Activated naive CD4-positive, alpha-beta T cell treated with anti-CD3 and anti-CD28 coated beads, Interleukin-2, amount 50 U/mL, for 16 hours (primary cell): ENCODE measurements at regions not wholly inside any gene's neighbourhood (a gene's known extent, or its start where the extent isn't known, plus 50 kb on each side); places are given as distances from the start of the nearest gene placed in this dataset.

ENCODE experiments used
- DNase-seq: peaks from one replicate; pipeline ENCODE4 v3.0.0-alpha.2; 2020

- no peak for DNase-seq
Observed at GRCh38 chr1:14220811-14221210, 377.7 kb upstream of the KAZN start.

- DNase-seq = no peak
Observed at GRCh38 chr1:14222086-14222485, 376.4 kb upstream of the KAZN start.

GRCh38 chr1:14228677-14229076 is 369.8 kb upstream of the KAZN start:
- no peak for DNase-seq

- no peak for DNase-seq
Observed at GRCh38 chr1:14233510-14233909, 365.0 kb upstream of the KAZN start.

GRCh38 chr1:14236097-14236496 is 362.4 kb upstream of the KAZN start:
- DNase-seq = no peak

GRCh38 chr1:14238472-14239307 is 359.8 kb upstream of the KAZN start:
- DNase-seq = no peak

- DNase-seq = no peak
Observed at GRCh38 chr1:14240265-14240664, 358.2 kb upstream of the KAZN start.

- DNase-seq = no peak
Observed at GRCh38 chr1:14242123-14242522, 356.4 kb upstream of the KAZN start.

- DNase-seq = no peak
Observed at GRCh38 chr1:14242870-14243269, 355.6 kb upstream of the KAZN start.

- no peak for DNase-seq
Observed at GRCh38 chr1:14245954-14246353, 352.5 kb upstream of the KAZN start.

- no peak for DNase-seq
Observed at GRCh38 chr1:14246471-14246870, 352.0 kb upstream of the KAZN start.

GRCh38 chr1:14247666-14248065 is 350.8 kb upstream of the KAZN start:
- no peak for DNase-seq

GRCh38 chr1:14251871-14252270 is 346.6 kb upstream of the KAZN start:
- no peak for DNase-seq

GRCh38 chr1:14253676-14254075 is 344.8 kb upstream of the KAZN start:
- no peak for DNase-seq

- no peak for DNase-seq
Observed at GRCh38 chr1:14254251-14254650, 344.2 kb upstream of the KAZN start.

GRCh38 chr1:14255233-14255632 is 343.3 kb upstream of the KAZN start:
- DNase-seq = no peak

- no peak for DNase-seq
Observed at GRCh38 chr1:14255711-14256110, 342.8 kb upstream of the KAZN start.

- no peak for DNase-seq
Observed at GRCh38 chr1:14259191-14259757, 339.2 kb upstream of the KAZN start.

GRCh38 chr1:14260480-14260879 is 338.0 kb upstream of the KAZN start:
- no peak for DNase-seq

GRCh38 chr1:14261395-14261794 is 337.1 kb upstream of the KAZN start:
- no peak for DNase-seq

- no peak for DNase-seq
Observed at GRCh38 chr1:14262637-14263036, 335.8 kb upstream of the KAZN start.

- DNase-seq = no peak
Observed at GRCh38 chr1:14263225-14263624, 335.3 kb upstream of the KAZN start.

GRCh38 chr1:14263671-14264070 is 334.8 kb upstream of the KAZN start:
- no peak for DNase-seq

- no peak for DNase-seq
Observed at GRCh38 chr1:14265495-14265894, 333.0 kb upstream of the KAZN start.

GRCh38 chr1:14267991-14268390 is 330.5 kb upstream of the KAZN start:
- no peak for DNase-seq
